Psoas muscle (tissue), 7 donors: ENCODE measurements at regions not wholly inside any gene's neighbourhood (a gene's known extent, or its start where the extent isn't known, plus 50 kb on each side); places are given as distances from the start of the nearest gene placed in this dataset.

Experiments used
- ATAC-seq, 4 donors: fragments of 200-7000 bp; cut with Tn5 transposase; one replicate each; pipeline ENCODE4 v1.9.1; 2020; ENCODE audit warnings: moderate library complexity in 3 of 4, mild to moderate bottlenecking in 2 of 4
- DNase-seq, 2 donors: peaks; one replicate each; pipeline ENCODE4 v3.0.0-alpha.2; 2020
- H3K27ac ChIP-seq: fragments of 200-600 bp; one replicate; pipeline ENCODE4 v1.8.0; 2022
- H3K27me3 ChIP-seq, 3 donors: fragments of 200-600 bp in 1 of 3; one replicate each; pipeline versions ENCODE4 v1.6.1 to v1.8.0; 2013 to 2022; ENCODE audit warnings: low read length in 2 of 3, mild to moderate bottlenecking in 2 of 3, moderate library complexity in 1 of 3; ENCODE audit not compliant: insufficient read depth in 3 of 3
- H3K36me3 ChIP-seq, 2 donors: fragments of 200-600 bp in 1 of 2; one replicate each; pipeline versions ENCODE4 v1.6.1 to v1.8.0; 2013 to 2022; ENCODE audit warnings: low read depth in 1 of 2, mild to moderate bottlenecking in 1 of 2, moderate library complexity in 1 of 2; ENCODE audit not compliant: insufficient read depth in 1 of 2
- H3K4me1 ChIP-seq: fragments of 200-600 bp; one replicate; pipeline ENCODE4 v1.8.0; 2022
- H3K4me3 ChIP-seq: fragments of 200-600 bp; one replicate; pipeline ENCODE4 v1.8.0; 2022; ENCODE audit warnings: mild to moderate bottlenecking
- H3K9me3 ChIP-seq: fragments of 200-600 bp; one replicate; pipeline ENCODE4 v1.8.0; 2022
- CTCF ChIP-seq: fragments of 200-600 bp; IDR thresholded peaks from one replicate; pipeline ENCODE4 v1.8.0; 2022; ENCODE audit warnings: antibody characterized with exemption
- WGBS, 3 donors: extraction: QIAGEN DNeasy Blood & Tissue Kit; methylation state at CpG; one replicate each; pipeline versions ENCODE4 v1.1.6 to v1.1.7; 2013; 5-methylcytosine and 5-hydroxymethylcytosine counted together
- intact Hi-C, 2 donors: fragments of 100-400 bp; cut with DNase I; formaldehyde crosslinking; loops; one replicate each; pipeline versions ENCODE4 v1.11.0 to v1.14.2; 2022
- donor health status: healthy with polysubstance abuse.
- donor health status: DM: no; HTN: no; CAD: no; lungs with moderate emphysema.
- donor health status: Bipolar disorder and iron deficiency.
- donor health status: healthy.
- donor health status: DM: yes; HTN: yes; CAD: no.
- donor health status: DM: no; HTN: no; CAD: no.
- donor health status: DM: yes; HTN: yes; CAD: no.

GRCh38 chr2:832635-833034, 118.0 kb upstream of the SNTG2 start:
- intact Hi-C loops = no loop called here

GRCh38 chr2:831622-832021, 119.0 kb upstream of the SNTG2 start:
- H3K27ac ChIP-seq = no peak overlapping the region
- no peaks in the 10 kb centered on the region for H3K27me3 ChIP-seq
- H3K4me1 ChIP-seq = no peaks in the 10 kb centered on the region
- intact Hi-C loops = no loop called here
- no peak for ATAC-seq
- WGBS, 3 donors = 32 to 43% (median 37%) methylated on average over 5 of the region's 5 CpGs
- no peaks in the 10 kb centered on the region for H3K9me3 ChIP-seq
- DNase-seq = no peak
- TF ChIP-seq CTCF = no peak
- no peak overlapping the region for H3K4me3 ChIP-seq
- no peaks in the 10 kb centered on the region for H3K36me3 ChIP-seq

More at GRCh38 chr2:832635-833034, 118.0 kb upstream of the SNTG2 start:
- WGBS, 3 donors = 64 to 79% (median 72%) methylated on average over 2 of the region's 2 CpGs
- no peaks in the 10 kb centered on the region for H3K27me3 ChIP-seq
- H3K27ac ChIP-seq = no peak overlapping the region
- no peaks in the 10 kb centered on the region for H3K36me3 ChIP-seq
- no peaks in the 10 kb centered on the region for H3K4me1 ChIP-seq
- ATAC-seq (no peak), DNase-seq (no peak)
- no peak overlapping the region for H3K4me3 ChIP-seq
- no peak for TF ChIP-seq CTCF
- no peaks in the 10 kb centered on the region for H3K9me3 ChIP-seq

GRCh38 chr2:831225-831536, 119.5 kb upstream of the SNTG2 start:
- no peaks in the 10 kb centered on the region for H3K4me1 ChIP-seq
- DNase-seq (no peak), ATAC-seq (no peak)
- intact Hi-C loops = no loop called here
- H3K27ac ChIP-seq = no peak overlapping the region
- no peaks in the 10 kb centered on the region for H3K27me3 ChIP-seq
- H3K4me3 ChIP-seq = no peak overlapping the region
- no peaks in the 10 kb centered on the region for H3K36me3 ChIP-seq
- 91 to 95% (median 94%) methylated on average over 8 of the region's 8 CpGs for WGBS, 3 donors
- no peaks in the 10 kb centered on the region for H3K9me3 ChIP-seq
- no peak for TF ChIP-seq CTCF

- DNase-seq (no peak), ATAC-seq (no peak)
- Histone ChIP-seq H3K27ac (no peak overlapping the region), H3K4me3 (no peak overlapping the region), H3K27me3 (no peaks in the 10 kb centered on the region), H3K36me3 (no peaks in the 10 kb centered on the region), H3K9me3 (no peaks in the 10 kb centered on the region), H3K4me1 (no peaks in the 10 kb centered on the region)
- intact Hi-C loops = no loop called here
- WGBS, 3 donors = 72 to 77% (median 76%) methylated on average over 10 of the region's 10 CpGs
- TF ChIP-seq CTCF = no peak
Measured at GRCh38 chr2:830419-831224, 120.0 kb upstream of the SNTG2 start.

- DNase-seq = no peak
- Histone ChIP-seq H3K27me3 (no peaks in the 10 kb centered on the region), H3K27ac (no peak overlapping the region), H3K4me3 (no peak overlapping the region), H3K36me3 (no peaks in the 10 kb centered on the region), H3K9me3 (no peaks in the 10 kb centered on the region), H3K4me1 (no peaks in the 10 kb centered on the region)
- no peak for ATAC-seq
- TF ChIP-seq CTCF = no peak
- intact Hi-C loops = no loop called here
- 85 to 94% (median 93%) methylated on average over 6 of the region's 6 CpGs for WGBS, 3 donors
Measured at GRCh38 chr2:829047-829446, 121.6 kb upstream of the SNTG2 start.
